Anterior cingulate cortex (tissue), 58 donors: ENCODE measurements at regions not wholly inside any gene's neighbourhood (a gene's known extent, or its start where the extent isn't known, plus 50 kb on each side); places are given as distances from the start of the nearest gene placed in this dataset.

Experiments
- DNase-seq, 58 donors: peaks; one replicate each; lab custom pipeline; 2025; lab: John Stamatoyannopoulos, UW

DNA sequence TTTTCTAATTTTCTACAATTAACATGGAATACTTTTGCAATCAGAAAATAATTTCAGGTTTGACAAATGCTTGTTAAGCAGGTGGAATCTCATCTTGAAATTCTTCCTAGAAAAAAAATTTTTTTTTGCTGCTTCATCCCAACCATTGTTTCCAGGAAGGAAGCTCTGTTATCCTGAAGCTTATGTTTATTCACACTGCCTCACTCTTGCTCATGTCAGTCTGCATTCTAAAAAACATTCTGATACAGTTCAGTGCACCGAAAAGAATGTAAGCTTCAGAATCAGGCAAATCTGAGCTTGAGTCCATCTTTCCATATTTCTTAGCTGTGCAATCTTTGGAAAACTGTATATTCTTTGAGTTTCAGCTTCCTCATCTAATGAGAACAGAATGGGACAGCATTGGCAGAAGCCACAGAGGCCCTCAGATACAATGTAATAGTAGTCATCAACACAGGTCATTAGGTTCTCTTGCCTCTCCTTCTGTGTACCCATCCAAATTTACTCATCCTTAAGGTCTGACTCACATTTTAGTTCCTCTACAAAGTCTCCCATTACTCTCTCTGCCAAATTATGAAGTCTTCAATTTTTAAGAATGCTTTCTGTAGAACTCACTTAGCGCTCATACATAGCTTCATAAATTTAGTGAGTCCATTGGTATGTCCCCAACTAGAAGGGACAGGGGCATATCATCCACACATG, 881.8 kb upstream of the NR2F2 start:
- DNase-seq, result no peak

DNA sequence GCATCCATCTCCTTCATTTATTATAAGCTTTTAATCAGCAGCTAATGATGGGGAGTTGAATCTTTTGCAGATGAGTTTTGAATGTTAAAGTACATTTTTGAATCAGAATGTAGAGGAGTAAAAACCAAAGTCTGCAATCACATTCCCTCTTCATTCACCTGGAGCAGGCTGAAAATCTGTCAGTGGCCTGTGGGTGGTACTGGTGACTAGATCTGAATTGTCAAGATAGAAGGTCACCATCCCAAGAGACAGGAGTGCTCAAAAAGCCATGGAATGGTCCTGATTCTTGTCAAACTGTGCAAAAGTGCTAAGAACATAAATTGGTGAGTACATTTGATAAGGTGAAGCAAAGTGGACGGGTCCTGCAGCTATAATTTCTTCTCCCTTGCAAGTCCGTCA, 881.3 kb upstream of the NR2F2 start:
- DNase-seq, result no peak

DNA sequence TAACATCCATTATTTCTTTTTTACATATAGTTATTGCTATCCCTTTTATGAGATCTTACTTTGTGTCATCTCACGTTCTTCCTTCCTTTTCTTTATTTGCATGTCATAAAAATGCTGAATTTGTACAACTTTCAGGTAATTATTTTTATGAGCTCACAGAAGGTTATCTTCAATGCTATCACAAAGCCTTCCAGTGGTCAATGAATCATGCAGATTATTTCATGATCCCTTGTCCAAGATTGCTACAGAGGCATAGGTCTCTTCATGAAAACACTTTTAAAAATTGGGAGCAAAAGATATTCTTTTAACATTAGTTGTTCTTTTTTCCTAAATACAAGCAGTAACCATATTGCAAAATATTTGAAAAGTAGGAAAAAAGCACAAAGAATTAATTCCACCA, 880.1 kb upstream of the NR2F2 start:
- DNase-seq, result no peak

DNA sequence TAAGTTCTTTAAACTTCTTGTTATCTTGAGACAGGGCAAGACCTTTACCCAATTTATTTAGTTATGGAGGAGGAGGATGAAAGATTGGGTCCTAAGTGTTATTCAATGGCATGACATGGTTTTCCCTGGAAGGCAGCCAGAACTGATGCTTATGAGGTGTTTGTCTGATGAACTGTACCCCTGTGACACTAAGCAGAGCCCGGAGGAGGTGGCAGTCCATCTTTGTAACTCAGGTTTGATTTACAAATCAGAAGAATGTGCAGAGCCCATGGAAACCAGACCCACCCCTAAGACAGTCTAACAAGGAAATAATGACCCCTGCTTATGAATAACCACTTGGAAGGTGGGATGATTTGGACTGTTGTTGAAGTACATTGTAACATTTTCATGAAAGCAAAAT, 878.6 kb upstream of the NR2F2 start:
- DNase-seq, result no peak

DNA sequence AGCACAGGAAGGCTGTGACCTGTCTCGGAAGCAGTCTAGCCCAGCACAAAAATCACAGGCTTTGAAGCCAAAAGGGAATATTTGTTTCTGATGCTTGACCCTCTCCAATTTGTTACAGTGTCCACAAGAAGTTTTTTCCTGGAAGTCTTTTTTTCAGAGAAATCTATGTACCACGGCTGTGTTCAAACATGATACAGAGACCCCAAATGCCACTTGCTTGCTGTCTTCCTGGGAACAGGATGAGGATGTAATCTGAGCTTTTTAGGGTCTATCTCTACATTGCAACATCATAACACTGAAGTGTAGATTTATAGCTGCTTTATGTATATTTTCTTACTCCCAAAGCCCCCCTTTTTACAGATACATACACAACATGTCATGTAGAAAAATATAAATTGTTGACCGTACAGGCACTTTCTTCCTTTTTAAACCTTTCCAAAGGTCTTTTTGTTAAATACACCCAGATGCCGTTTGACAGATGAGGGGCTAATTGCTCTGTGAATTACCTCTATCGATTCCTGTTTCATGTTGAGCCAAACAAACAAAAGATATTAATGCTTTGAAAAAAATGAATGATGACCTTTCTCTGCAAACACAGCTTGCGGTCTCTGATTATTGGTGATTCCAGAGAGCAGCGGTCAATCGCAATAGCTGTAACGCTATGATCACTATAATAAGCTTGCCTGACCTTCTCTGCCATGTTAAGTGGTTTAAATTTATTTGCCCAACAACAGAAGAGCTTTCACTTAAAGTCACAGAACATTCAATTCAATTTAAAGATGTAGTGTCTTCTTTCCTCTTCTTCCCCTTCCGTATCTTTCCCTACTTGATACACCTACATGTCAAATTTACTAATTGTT, 875.9 kb upstream of the NR2F2 start:
- DNase-seq, result no peak

DNA sequence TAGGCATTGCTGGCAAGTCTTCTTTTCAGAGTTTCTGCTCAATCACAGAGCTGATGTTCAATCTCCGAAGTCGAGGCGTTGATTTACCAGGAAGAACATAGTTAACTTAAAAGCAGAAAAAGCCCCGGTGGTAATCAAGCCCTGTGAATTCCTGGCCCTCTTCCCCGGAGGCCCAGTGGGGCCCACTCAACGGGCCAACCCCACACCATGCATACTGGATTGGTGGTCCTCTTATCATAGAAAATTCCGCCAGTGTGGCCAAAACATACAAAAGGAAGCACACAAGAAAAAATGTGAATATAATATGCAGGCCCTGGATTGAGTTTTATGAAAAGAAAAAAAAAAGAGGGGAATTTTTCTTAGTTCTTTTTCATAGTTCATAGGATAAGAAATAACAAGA, 873.0 kb upstream of the NR2F2 start:
- DNase-seq, result no peak

DNA sequence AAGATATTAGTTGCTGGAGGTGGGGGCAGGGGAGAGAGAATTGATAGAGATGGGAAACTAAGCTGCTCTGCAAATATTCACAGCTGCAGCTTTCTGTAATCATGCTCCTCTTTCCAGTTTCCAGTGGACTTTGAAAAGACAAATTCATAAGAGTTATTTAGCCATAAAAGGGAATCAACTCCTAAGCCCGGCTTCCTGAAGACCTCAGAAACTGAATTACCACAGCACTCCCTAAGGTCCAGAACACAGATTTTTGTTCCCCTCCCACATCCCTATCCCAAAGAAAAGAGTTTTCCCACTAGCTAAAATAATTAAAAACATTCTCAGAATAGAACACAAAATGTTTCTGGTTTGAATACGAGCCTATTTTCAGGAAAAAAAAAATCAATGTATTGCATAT, 871.8 kb upstream of the NR2F2 start:
- no peak for DNase-seq

DNA sequence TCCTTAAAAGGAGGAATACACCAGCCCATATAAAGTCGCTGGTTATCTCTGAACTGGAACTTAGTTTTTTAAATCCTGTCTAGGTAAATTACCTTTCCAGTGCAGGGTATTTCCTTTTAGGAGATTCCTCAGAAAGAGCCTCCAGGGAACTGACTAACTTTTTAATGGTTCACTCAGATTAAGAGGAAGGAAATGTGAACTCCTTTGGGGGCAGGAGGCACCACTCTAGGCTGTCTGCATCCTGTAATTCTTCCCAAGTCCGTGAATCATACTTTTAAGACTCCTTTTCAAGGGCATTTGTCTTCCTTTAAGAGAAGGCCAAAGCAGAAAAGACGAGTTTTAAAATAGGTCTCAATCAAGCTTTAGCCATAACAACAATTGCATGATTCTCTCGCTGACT, 871.2 kb upstream of the NR2F2 start:
- DNase-seq, result no peak

DNA sequence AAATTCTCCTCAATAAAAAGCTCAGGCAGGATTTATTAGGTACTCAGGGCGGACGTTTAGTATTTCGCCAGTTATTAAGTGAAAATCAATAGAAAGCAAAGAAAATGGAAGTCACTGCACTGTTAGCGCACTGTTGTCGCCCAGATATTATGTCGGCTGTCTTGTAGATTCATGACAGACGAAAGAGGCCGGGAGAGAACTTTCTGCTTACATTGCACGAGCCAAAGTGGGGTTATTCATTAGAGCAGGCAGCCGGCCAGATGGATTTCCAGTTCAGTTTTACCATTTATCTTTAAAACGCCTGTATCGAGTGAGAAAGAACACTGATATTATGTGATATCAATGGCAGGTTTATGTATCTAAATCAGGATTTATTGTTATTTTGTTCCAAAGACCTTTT, 866.0 kb upstream of the NR2F2 start:
- no peak for DNase-seq

DNA sequence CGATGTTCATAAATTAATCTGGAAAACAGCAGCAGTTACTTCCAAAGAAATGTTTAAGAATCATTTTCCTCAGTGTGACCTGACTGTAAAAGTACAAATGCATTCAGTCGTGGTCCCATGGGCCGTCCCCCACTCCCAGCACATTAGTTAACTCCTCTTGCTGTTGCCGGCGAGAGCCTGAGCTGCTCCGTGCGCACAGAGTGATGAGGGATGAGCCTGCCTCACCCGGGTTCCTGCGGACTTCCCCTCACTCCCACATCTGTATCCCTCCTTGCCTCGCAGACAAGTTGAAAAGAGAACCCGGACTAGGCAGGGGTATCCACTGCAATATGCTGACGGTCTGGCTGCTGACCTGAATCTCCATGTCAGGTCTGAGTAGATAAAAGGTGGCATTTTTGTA, 861.7 kb upstream of the NR2F2 start:
- DNase-seq, result no peak

DNA sequence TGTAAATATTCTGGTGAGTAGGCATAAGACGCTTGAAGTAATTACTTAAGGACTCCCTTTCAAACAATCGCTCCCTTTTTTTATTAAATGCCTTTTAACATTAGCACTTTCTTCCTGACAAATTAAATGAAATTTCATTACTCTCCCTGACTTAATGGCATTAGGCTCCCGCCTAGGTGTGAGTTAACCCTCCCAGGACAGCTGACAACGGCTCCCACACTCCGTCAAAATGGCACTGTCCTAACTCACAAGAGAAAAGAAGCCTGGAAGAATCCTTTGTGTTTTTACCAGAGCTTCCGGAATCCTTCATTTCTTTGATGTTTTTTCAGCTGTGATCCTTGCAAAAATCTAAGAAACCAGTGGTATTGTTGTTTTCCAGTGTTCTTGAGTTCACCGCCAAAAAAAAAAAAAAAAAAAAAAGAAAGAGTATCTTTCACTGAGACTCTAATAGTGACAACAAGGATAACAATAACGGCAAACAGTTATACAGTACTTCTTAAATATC, 861.0 kb upstream of the NR2F2 start:
- DNase-seq, result no peak

DNA sequence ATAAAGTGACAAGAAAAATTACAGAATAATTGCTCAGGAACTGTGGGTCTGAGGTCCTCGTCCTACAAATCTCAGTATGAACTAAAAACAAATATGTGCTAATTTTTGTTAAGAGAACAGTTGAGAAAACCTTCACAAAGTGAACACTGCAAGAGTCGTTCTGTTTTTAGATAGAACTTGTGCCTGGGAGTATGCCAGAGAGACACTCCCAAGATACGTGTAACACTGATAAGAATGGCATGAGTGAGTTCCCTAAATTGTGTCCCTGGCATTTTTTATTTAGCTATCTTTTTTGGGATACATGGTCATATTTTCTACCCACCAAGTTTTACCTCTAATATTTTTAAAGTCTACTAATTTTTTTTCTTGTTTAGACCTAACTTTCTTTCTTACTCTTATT, 860.0 kb upstream of the NR2F2 start:
- no peak for DNase-seq

DNA sequence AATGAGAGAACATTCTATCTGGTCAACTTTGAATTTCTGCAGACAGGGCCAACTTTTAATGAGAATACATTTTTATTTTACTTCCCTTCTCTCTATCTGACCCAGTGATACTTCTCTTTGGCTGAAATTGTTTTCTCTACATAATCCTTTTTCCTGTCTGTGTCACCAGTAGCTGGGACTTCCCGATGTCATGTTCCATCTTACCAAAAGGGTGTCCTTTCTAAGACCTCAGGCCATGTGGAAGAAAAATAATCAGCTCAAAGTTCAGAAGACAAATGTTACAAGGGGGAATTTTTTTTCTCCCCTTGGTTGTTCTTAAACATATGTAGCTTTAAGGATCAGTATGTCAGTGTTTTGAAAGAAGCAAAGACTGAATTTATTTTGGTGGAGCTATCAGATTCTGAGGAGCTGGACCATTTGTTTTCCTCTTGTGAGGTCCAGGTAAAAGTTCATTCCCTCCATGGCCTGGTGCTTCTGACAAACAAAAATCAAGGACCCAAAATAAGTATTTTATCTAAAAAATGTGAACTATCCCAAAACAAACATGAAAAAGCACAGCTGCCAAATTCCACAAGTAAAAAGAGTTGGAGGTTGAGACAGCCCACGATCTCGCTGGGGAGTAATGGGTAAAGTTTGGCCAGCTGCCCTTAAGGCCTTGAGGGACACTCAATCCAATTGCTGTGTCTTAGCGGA, 859.4 kb upstream of the NR2F2 start:
- no peak for DNase-seq

DNA sequence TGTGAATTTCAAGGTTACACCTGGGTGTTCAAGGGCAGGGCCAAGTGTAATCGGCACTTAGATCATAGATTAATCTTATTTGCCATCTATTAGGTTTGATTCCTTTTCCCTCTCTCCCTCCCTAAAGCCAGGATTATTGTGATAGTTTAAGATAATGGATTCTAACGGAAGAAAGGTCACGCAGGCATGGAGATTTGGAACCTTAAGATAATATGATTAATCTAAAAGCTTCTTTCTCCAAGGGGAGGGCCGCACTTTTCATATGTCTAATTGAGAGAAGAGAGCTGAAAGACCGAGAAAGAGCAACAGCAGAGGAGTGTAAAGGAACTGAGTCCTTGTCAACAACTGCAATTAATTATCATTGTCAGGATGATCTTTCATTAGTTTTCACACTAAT, 858.8 kb upstream of the NR2F2 start:
- DNase-seq, result no peak

DNA sequence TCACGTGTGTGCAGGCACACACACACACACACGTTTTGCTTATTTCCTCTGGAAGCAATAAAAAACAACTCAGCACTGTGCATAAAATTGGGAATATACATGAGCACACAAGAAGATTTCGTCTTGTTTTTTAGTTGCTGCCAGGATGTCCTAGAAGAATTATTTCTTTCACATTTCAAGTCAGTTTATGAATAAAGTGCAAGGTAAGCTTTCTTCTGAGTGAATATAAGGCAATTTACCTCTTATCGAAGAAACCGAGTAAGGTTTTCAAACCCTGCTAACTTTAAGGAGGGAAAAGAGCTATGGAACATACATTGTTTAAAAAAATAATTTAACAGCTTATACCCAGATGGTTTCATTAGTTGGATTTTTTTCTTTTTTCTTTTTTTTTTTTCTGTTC, 855.4 kb upstream of the NR2F2 start:
- DNase-seq, result no peak

DNA sequence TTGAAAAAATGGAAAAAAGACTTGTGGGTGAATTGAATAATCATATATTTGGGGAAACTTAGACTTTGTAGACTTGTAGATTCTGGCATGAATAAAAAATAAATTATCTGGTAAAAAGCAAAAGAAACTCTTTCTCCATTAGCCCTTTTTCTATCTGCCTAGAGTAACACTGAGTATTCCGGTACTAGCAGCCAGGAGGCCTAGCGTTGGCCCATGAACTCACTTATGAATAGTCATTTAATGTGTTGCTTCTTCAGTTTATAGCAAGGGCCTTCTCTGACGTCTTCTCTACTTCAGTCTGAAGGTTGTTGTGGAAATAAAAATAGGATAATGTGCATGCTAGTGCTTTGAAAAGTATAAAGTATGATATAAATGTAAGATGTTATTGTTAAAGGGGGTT, 851.2 kb upstream of the NR2F2 start:
- no peak for DNase-seq

DNA sequence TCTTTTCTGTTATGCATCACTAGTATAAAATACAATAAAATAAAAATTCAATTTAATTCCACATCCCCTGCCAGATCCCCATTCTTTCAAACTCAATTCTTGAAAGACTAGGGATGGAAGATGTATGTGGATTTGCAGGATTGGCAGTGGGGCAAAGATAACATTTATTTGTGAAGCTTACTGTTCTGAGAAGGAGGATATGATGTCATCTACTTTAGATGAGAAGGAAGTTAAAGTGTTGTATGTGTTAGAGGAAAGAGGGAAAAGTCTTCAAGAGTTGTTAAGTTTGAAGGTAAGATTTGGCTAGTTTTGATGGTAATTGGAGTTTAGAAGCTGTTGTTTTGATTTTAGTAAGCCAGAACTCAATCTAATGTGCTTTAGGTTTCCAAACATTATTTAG, 845.1 kb upstream of the NR2F2 start:
- DNase-seq, result no peak

DNA sequence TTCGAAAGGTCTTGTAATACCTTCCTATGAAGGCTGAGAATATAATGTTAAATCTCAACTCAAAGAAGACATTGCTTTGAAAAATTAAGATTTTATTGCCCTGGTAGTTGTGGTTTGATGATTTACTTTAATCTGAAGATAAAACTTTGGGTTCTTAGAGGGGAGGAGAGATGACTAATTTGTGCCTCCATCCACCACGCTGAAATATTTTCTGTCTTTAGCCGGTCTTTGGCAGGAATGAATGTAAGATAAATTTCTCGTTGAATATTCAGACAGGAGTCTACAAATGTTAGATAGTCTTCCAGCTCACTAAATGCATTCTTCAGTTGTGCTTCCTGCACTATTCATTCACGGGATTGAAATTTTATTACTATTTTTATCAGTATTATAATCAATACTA, 844.3 kb upstream of the NR2F2 start:
- no peak for DNase-seq

DNA sequence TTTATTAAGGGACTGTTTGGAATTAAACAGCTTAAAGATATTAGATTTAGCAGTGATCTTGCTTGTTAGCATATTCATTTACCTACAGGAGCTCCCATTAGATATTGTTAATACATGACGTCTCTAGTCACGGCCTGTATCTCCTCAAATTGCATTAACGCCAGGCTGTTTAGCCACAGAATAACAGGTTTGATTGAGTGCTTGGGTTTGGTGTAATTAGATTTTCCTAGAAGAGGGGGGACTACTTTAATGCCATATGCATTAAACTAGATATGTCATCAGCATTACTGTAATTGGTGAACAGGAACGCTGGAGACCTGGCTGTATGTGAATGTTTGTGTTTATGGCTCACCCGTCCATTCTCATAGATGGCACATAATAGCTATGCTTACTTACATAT, 841.4 kb upstream of the NR2F2 start:
- no peak for DNase-seq

DNA sequence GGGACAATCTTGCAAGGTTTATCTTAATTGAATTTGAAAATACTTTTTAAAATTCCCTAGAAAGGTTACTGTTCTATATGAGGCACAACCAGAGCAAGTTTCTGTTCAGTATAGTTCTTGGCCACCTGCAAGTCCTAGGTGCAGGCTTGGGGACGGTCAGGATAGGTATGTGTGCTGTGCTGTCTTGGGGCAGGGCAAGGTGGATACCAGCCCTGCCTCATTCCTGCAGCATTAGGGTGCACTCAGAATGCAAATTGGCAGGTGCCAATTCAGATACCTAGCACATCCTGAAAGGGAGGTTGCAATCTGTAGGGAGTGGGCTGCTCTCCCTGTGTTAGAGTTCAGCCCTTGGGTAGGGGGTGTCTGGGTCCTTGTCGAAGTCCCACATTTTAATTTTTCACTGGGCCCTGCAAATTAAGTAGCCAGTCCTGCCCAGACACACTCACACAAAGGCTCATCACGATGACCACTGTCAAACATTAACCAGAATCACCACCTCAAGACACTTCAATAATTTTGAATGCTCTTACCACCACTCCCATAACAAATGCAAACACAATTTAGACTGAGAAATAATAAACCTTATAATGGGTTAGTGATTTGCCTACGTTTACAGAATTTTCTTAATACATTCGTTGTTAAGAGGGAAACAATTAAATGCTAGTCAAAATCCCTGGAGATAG, 838.0 kb upstream of the NR2F2 start:
- no peak for DNase-seq
